ENCODE measurements at regions not wholly inside any gene's neighbourhood (a gene's known extent, or its start where the extent isn't known, plus 50 kb on each side); places are given as distances from the start of the nearest gene placed in this dataset.

GRCh38 chr4:159049780-159050375 is 53.0 kb upstream of the RAPGEF2 start:
- intact Hi-C loops (cut with micrococcal nuclease; ENCODE audit: unreplicated experiment) (loop anchor here (2.0 kb wide), 1 partner anchor 125 kb away; no protein-coding TSS in a partner anchor), in situ Hi-C loops (cut with MboI) (no loop called here)
- Histone ChIP-seq H2AFZ (ENCODE audit: control insufficient read depth, low read depth, low read length) (no peak overlapping the region), H3K4me1 (ENCODE audit: control insufficient read depth, insufficient read depth, low read length) (peaks cover 20% of the 10 kb centered on the region; the same call in 1 of the 2 replicates), H3K79me2 (ENCODE audit: control insufficient read depth, insufficient read depth, low read length) (no peaks in the 10 kb centered on the region), H3K4me2 (ENCODE audit: control insufficient read depth, insufficient read depth) (no peak overlapping the region), H3K36me3 (ENCODE audit: control insufficient read depth in 2 of 2, insufficient read depth in 2 of 2, low read length in 1 of 2) (no peaks in the 10 kb centered on the region), H3K9me3 (replicated peaks; ENCODE audit: control insufficient read depth, insufficient read depth, low read length) (no peaks in the 10 kb centered on the region; the same call in 2 of the 3 replicates), H3K27me3 (replicated peaks in 1 of 2; ENCODE audit: control insufficient read depth in 2 of 2, insufficient read depth in 2 of 2, low read length in 1 of 2) (no peaks in the 10 kb centered on the region), H3K27ac (ENCODE audit: control insufficient read depth, insufficient read depth) (no peak overlapping the region), H3K9ac (ENCODE audit: control insufficient read depth, insufficient read depth, low read length) (no peak overlapping the region), H3K4me3 (no peak overlapping the region), H4K20me1 (ENCODE audit: control insufficient read depth, insufficient read depth) (no peaks in the 10 kb centered on the region)
- no peak for ATAC-seq
- ChIA-PET POLR2A (interaction anchor here (0.9 to 1.0 kb wide), 3 partner anchors 28 to 62 kb away, joined by 3 to 6 read pairs (median 3); no protein-coding TSS in a partner anchor), SMC1A (ENCODE audit: uncharacterized antibody, unreplicated experiment) (interaction anchor here (1.2 to 3.2 kb wide), 7 partner anchors 11 to 198 kb away, joined by 3 to 13 read pairs (median 6); no protein-coding TSS in a partner anchor), CTCF (interaction anchor here (0.6 to 1.4 kb wide), 7 partner anchors 11 to 198 kb away, joined by 3 to 5 read pairs (median 3); no protein-coding TSS in a partner anchor), RAD21 (ENCODE audit: unreplicated experiment) (interaction anchor here (0.8 to 2.7 kb wide), 6 partner anchors 16 to 198 kb away, joined by 3 to 8 read pairs (median 5); a partner anchor contains a TSS)
- WGBS (ENCODE audit: insufficient coverage, insufficient replicate concordance, low lambda C conversion rate, missing lambda C conversion rate) = 94% methylated on average over 2 of the region's 2 CpGs
- DNase-seq (ENCODE audit: low read depth, low spot score) = no peak
- no peak for FAIRE-seq
- TF ChIP-seq FOXM1 (IDR thresholded peaks at IDR 0.05; ENCODE audit: low read depth, low read length) (no peak), IRF4 (IDR thresholded peaks at IDR 0.05; ENCODE audit: low read depth, low read length) (no peak), SRF (IDR thresholded peaks at IDR 0.05; ENCODE audit: low read depth in 2 of 2, low read length in 2 of 2) (no peak)
- no TSS peak for BruUV-seq (replicated peaks)

- Histone ChIP-seq H3K27me3 (replicated peaks in 1 of 2; ENCODE audit: control insufficient read depth in 2 of 2, insufficient read depth in 2 of 2, low read length in 1 of 2) (no peaks in the 10 kb centered on the region), H3K4me3 (peak overlapping the region; percentile 58; the same call in 1 of the 2 replicates), H3K36me3 (ENCODE audit: control insufficient read depth in 2 of 2, insufficient read depth in 2 of 2, low read length in 1 of 2) (no peaks in the 10 kb centered on the region), H3K4me1 (ENCODE audit: control insufficient read depth, insufficient read depth, low read length) (peaks cover 27% of the 10 kb centered on the region), H3K79me2 (ENCODE audit: control insufficient read depth, insufficient read depth, low read length) (no peaks in the 10 kb centered on the region), H3K9ac (ENCODE audit: control insufficient read depth, insufficient read depth, low read length) (peak overlapping the region; percentile 59; the same call in 1 of the 2 replicates), H3K27ac (ENCODE audit: control insufficient read depth, insufficient read depth) (peak overlapping the region; percentile 68), H4K20me1 (ENCODE audit: control insufficient read depth, insufficient read depth) (no peaks in the 10 kb centered on the region), H3K9me3 (replicated peaks; ENCODE audit: control insufficient read depth, insufficient read depth, low read length) (no peaks in the 10 kb centered on the region; the same call in 2 of the 3 replicates), H3K4me2 (ENCODE audit: control insufficient read depth, insufficient read depth) (peak overlapping the region; percentile 99), H2AFZ (ENCODE audit: control insufficient read depth, low read depth, low read length) (peak overlapping the region; percentile 21)
- ChIA-PET RAD21 (ENCODE audit: unreplicated experiment) (interaction anchor here (0.9 to 2.7 kb wide), 16 partner anchors 17 to 268 kb away, joined by 3 to 37 read pairs (median 5); a partner anchor contains a TSS), POLR2A (interaction anchor here (0.7 to 1.5 kb wide), 6 partner anchors 9 to 821 kb away, joined by 3 to 4 read pairs (median 4); no protein-coding TSS in a partner anchor), CTCF (interaction anchor here (0.6 to 2.2 kb wide), 13 partner anchors 11 to 504 kb away, joined by 3 to 19 read pairs (median 3); no protein-coding TSS in a partner anchor), SMC1A (ENCODE audit: uncharacterized antibody, unreplicated experiment) (interaction anchor here (0.6 to 3.2 kb wide), 26 partner anchors 9 to 269 kb away, joined by 3 to 20 read pairs (median 4); no protein-coding TSS in a partner anchor)
- intact Hi-C loops (cut with micrococcal nuclease; ENCODE audit: unreplicated experiment) (loop anchor here (1.0 to 2.0 kb wide), 4 partner anchors 26 to 123 kb away; no protein-coding TSS in a partner anchor), in situ Hi-C loops (cut with MboI) (no loop called here)
- under 1% methylated on average over 7 of the region's 7 CpGs for WGBS (ENCODE audit: insufficient coverage, insufficient replicate concordance, low lambda C conversion rate, missing lambda C conversion rate)
- FAIRE-seq = peak; percentile 95
- TSS peak; percentile 50 for BruUV-seq (replicated peaks)
- peak; percentile 92 for ATAC-seq
- peak; percentile 84 for DNase-seq (ENCODE audit: low read depth, low spot score)
- no peak for TF ChIP-seq POLR2AphosphoS5 (IDR thresholded peaks at IDR 0.05; ENCODE audit: low read length)
- peak; percentile 89 to 90 for TF ChIP-seq IKZF2 (IDR thresholded peaks at IDR 0.05)
- TF ChIP-seq SMAD1 (IDR thresholded peaks at IDR 0.05; ENCODE audit: low read depth, partially characterized antibody) = peak; percentile 11
- TF ChIP-seq MXI1 (IDR thresholded peaks at IDR 0.05; ENCODE audit: low read depth, low read length) = 0 out of 2 replicates have a peak, but pooled peaks have one; percentile 17
- no peak for TF ChIP-seq HCFC1 (IDR thresholded peaks at IDR 0.05; ENCODE audit: low read length)
- TF ChIP-seq YBX1 (IDR thresholded peaks at IDR 0.05) = no peak
- TF ChIP-seq FOS (IDR thresholded peaks at IDR 0.05; ENCODE audit: borderline replicate concordance, extremely low read depth, insufficient read length) = no peak
- no peak for TF ChIP-seq NR2C1 (IDR thresholded peaks at IDR 0.05)
- TF ChIP-seq TCF3 (IDR thresholded peaks at IDR 0.05; ENCODE audit: borderline replicate concordance, insufficient read depth, low read depth, low read length) = peak; percentile 80; the same call in 1 of the 2 replicates
- no peak for TF ChIP-seq RFX5 (IDR thresholded peaks at IDR 0.05; ENCODE audit: low read depth, low read length)
- TF ChIP-seq EZH2 (IDR thresholded peaks at IDR 0.05; ENCODE audit: borderline replicate concordance, control insufficient read depth, low read depth, low read length) = no peak
Observed at GRCh38 chr4:159051245-159052071, 51.4 kb upstream of the RAPGEF2 start.
